ENCODE measurements at regions not wholly inside any gene's neighbourhood (a gene's known extent, or its start where the extent isn't known, plus 50 kb on each side); places are given as distances from the start of the nearest gene placed in this dataset.

- no peak for TF ChIP-seq CTCF (IDR thresholded peaks at IDR 0.05 in 4 of 5, conservative IDR thresholded peaks at IDR 0.05 in 1 of 5)
- TF ChIP-seq POLR2A (IDR thresholded peaks at IDR 0.05) = no peak
Observed at GRCh38 chr2:188046437-188046836, 245.2 kb upstream of the GULP1 start.

All from gastrocnemius medialis (tissue), 4 donors.